Activated T-helper 17 cell treated with anti-CD3 and anti-CD28 coated beads, Interleukin-2, amount 50 U/mL, for 72 hours (primary cell): ENCODE measurements at regions not wholly inside any gene's neighbourhood (a gene's known extent, or its start where the extent isn't known, plus 50 kb on each side); places are given as distances from the start of the nearest gene placed in this dataset.
"Not testable (repeated sequence)": the region's sequence is repeated elsewhere in the genome, so short reads cannot be mapped to it uniquely, and the experiment has no call there.

Experiments used
- ATAC-seq: fragments of 150-1000 bp; cut with Tn5 transposase; replicated peaks from 2 replicates; pipeline ENCODE4 v1.10.0; 2021; ENCODE audit warnings: mild to moderate bottlenecking, moderate library complexity
- H3K27ac Mint-ChIP-seq: one replicate; pipeline ENCODE4 v1.8.0; 2022; ENCODE audit warnings: mixed read lengths
- H3K27me3 Mint-ChIP-seq: one replicate; pipeline ENCODE4 v1.8.0; 2022; ENCODE audit warnings: mixed read lengths
- H3K36me3 Mint-ChIP-seq: one replicate; pipeline ENCODE4 v1.8.0; 2022; ENCODE audit warnings: low read depth, mild to moderate bottlenecking, mixed read lengths
- H3K4me1 Mint-ChIP-seq: one replicate; pipeline ENCODE4 v1.8.0; 2022; ENCODE audit warnings: mixed read lengths
- H3K4me3 Mint-ChIP-seq: one replicate; pipeline ENCODE4 v1.8.0; 2022; ENCODE audit warnings: mild to moderate bottlenecking, mixed read lengths
- H3K9me3 Mint-ChIP-seq: one replicate; pipeline ENCODE4 v1.8.0; 2022; ENCODE audit warnings: mixed read lengths

- ATAC-seq: no peak
- H3K27ac Mint-ChIP-seq: no peak overlapping the region
- no peak overlapping the region for H3K4me3 Mint-ChIP-seq
- H3K4me1 Mint-ChIP-seq: no peaks in the 10 kb centered on the region
- peaks cover 4% of the 10 kb centered on the region for H3K9me3 Mint-ChIP-seq
- H3K27me3 Mint-ChIP-seq: no peaks in the 10 kb centered on the region
- H3K36me3 Mint-ChIP-seq: no peaks in the 10 kb centered on the region
These were observed 60.0 kb downstream of the DMAC1 start for GRCh38 chr9:7739595-7739994.

DNA sequence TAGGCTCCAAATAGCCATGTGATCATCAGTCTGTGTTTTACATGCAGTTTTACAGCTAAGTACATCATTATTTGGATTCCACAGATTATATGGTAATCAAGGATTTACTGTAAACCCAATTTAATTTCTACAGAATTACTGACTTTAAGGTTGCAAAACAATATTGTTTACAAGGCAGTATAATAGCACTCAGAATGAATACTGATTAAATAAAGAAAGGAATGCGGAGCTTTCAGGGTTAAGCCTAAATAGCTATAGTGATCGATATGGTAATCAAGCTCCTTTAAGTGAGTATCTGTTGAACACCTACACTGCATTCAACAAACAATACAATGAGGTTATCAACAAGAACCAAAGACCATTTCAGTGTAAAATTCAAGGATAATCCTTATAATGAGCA lies 64.3 kb downstream of the DMAC1 start:
- H3K27me3 Mint-ChIP-seq: no peaks in the 10 kb centered on the region
- no peaks in the 10 kb centered on the region for H3K4me1 Mint-ChIP-seq
- no peak for ATAC-seq
- no peaks in the 10 kb centered on the region for H3K36me3 Mint-ChIP-seq
- H3K9me3 Mint-ChIP-seq: no peaks in the 10 kb centered on the region
- no peak overlapping the region for H3K4me3 Mint-ChIP-seq
- no peak overlapping the region for H3K27ac Mint-ChIP-seq

DNA sequence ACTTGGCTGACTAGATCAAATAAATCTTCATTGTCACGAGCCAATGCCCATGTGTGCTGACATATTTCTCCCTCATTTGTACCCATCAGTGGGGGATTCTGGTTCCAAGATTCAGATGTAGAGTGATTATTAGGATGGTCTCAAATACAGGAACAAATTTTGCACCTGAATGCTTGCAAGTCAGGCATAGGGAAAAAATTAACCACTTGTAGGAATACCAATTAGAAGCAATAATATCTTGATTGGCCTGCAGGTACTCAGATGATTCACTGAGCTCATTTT lies 69.5 kb downstream of the DMAC1 start:
- Mint-ChIP-seq H3K4me1 (no peaks in the 10 kb centered on the region), H3K9me3 (no peaks in the 10 kb centered on the region), H3K4me3 (no peak overlapping the region), H3K36me3 (no peaks in the 10 kb centered on the region), H3K27me3 (no peaks in the 10 kb centered on the region), H3K27ac (no peak overlapping the region)
- no peak for ATAC-seq

GRCh38 chr9:7729371-7730163 lies 70.0 kb downstream of the DMAC1 start:
- H3K4me1 Mint-ChIP-seq: no peaks in the 10 kb centered on the region
- H3K27ac Mint-ChIP-seq: no peak overlapping the region
- no peak for ATAC-seq
- no peaks in the 10 kb centered on the region for H3K36me3 Mint-ChIP-seq
- no peak overlapping the region for H3K4me3 Mint-ChIP-seq
- H3K9me3 Mint-ChIP-seq: no peaks in the 10 kb centered on the region
- H3K27me3 Mint-ChIP-seq: no peaks in the 10 kb centered on the region

DNA sequence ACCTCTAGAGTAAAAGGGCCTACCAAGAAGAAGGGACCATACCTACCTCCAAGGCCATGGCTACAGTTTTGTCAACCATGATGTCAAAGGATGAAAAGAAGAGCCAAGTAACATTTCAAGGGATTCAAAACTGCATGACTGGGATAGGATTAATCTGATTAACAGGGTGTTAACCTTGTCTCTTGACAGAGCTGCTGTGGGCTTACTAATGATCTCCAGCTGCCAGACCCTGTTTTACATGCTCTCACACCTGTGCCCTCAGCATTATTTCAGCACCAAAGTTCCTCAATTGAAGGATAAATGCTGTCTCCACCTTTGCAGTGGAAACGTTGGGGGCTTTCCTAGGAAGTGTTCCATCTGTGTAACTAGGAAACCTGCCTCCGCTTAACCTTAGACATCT lies 78.3 kb downstream of the DMAC1 start:
- ATAC-seq: no peak
- H3K4me1 Mint-ChIP-seq: no peaks in the 10 kb centered on the region
- no peaks in the 10 kb centered on the region for H3K27me3 Mint-ChIP-seq
- H3K4me3 Mint-ChIP-seq: no peak overlapping the region
- no peaks in the 10 kb centered on the region for H3K9me3 Mint-ChIP-seq
- no peaks in the 10 kb centered on the region for H3K36me3 Mint-ChIP-seq
- H3K27ac Mint-ChIP-seq: no peak overlapping the region

DNA sequence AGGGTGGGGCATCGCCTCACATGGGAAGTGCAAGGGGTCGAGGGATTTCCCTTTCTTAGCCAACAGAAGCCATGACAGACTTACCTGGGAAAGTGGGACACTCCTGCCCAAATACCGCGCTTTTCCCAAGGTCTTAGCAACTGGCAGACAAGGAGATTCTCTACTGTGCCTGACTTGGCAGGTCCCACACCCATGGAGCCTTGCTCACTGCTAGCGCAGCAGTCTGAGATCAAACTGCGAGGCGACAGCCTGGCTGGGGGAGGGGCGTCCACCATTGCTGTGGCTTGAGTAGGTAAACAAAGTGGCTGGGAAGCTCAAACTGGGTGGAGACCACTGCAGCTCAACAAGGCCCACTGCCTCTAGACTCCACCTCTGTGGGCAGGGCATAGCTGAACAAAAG lies 86.5 kb downstream of the DMAC1 start:
- H3K36me3 Mint-ChIP-seq, H3K27me3 Mint-ChIP-seq, H3K9me3 Mint-ChIP-seq, H3K4me1 Mint-ChIP-seq, H3K27ac Mint-ChIP-seq, ATAC-seq, H3K4me3 Mint-ChIP-seq: not testable (repeated sequence)

GRCh38 chr9:7710686-7711085 lies 88.9 kb downstream of the DMAC1 start:
- no peaks in the 10 kb centered on the region for H3K27me3 Mint-ChIP-seq
- no peak overlapping the region for H3K4me3 Mint-ChIP-seq
- no peak overlapping the region for H3K27ac Mint-ChIP-seq
- H3K9me3 Mint-ChIP-seq: no peaks in the 10 kb centered on the region
- ATAC-seq: no peak
- no peaks in the 10 kb centered on the region for H3K4me1 Mint-ChIP-seq
- H3K36me3 Mint-ChIP-seq: no peaks in the 10 kb centered on the region

- no peaks in the 10 kb centered on the region for H3K36me3 Mint-ChIP-seq
- no peak for ATAC-seq
- H3K4me3 Mint-ChIP-seq: no peak overlapping the region
- H3K27ac Mint-ChIP-seq: no peak overlapping the region
- H3K9me3 Mint-ChIP-seq: no peaks in the 10 kb centered on the region
- H3K4me1 Mint-ChIP-seq: no peaks in the 10 kb centered on the region
- H3K27me3 Mint-ChIP-seq: peaks cover 5% of the 10 kb centered on the region
These were observed 91.6 kb downstream of the DMAC1 start for GRCh38 chr9:7707934-7708333.

DNA sequence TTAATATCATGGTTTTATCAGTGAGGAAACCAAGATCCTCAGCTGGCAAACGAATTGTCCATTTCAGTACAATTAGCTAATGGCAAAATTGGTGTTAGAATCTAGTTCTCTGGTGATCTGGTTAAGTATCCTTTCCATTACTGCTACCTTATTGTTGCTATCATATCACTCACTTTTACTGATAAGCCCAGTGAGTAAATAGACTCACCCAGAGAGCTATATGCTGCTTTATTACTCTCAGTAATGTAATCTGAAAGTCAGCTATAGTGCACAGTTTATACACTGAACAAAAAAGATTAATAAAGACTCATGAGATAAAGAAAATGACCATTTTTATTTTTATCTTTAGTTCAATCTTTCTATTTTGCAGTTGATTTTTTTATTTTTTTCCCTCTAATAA lies 95.0 kb downstream of the DMAC1 start:
- no peaks in the 10 kb centered on the region for H3K36me3 Mint-ChIP-seq
- no peak overlapping the region for H3K27ac Mint-ChIP-seq
- H3K27me3 Mint-ChIP-seq: peaks cover 5% of the 10 kb centered on the region
- H3K4me3 Mint-ChIP-seq: no peak overlapping the region
- H3K9me3 Mint-ChIP-seq: no peaks in the 10 kb centered on the region
- H3K4me1 Mint-ChIP-seq: no peaks in the 10 kb centered on the region
- no peak for ATAC-seq

DNA sequence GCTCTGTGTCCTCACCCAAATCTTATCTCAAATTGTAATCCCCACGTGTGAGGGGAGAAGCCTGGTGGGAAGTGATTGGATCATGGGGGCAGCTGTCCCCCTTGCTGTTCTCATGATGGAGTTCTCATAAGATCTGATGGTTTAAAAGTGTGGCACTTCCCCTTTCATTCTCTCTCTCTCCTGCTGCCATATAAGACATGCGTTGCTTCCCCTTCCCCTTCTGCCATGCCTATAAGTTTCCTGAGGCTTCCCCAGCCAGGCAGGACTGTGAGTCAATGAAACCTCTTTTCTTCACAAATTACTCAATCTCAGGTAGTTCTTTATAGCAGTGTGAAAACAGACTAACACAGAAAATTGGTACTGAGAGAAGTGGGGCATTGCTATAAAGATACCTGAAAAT lies 107.7 kb downstream of the DMAC1 start:
- Mint-ChIP-seq H3K9me3 (no peaks in the 10 kb centered on the region), H3K27me3 (peaks cover 4% of the 10 kb centered on the region), H3K36me3 (no peaks in the 10 kb centered on the region), H3K4me3 (no peak overlapping the region), H3K27ac (no peak overlapping the region), H3K4me1 (no peaks in the 10 kb centered on the region)
- no peak for ATAC-seq

DNA sequence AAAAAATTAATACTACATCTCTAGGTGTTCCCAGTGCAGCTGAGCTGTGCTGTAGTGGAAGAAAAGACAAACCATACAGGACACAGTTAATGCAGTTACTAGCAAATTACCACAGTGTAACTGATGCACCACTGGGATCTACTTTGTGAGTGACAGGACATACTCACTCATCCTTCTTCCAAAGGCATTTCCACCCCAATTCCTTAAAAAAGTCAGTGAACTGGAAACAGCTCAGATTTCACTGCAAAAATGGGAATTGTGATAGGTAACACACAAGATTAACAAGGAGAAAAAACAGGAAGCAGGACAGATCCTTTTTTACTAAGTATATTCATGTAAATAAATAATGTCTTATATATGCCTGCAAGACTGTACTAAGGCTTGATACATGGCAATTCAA lies 109.6 kb downstream of the DMAC1 start:
- no peak for ATAC-seq
- Mint-ChIP-seq H3K4me1 (no peaks in the 10 kb centered on the region), H3K4me3 (no peak overlapping the region), H3K9me3 (no peaks in the 10 kb centered on the region), H3K27me3 (peaks cover 4% of the 10 kb centered on the region), H3K27ac (no peak overlapping the region), H3K36me3 (no peaks in the 10 kb centered on the region)

DNA sequence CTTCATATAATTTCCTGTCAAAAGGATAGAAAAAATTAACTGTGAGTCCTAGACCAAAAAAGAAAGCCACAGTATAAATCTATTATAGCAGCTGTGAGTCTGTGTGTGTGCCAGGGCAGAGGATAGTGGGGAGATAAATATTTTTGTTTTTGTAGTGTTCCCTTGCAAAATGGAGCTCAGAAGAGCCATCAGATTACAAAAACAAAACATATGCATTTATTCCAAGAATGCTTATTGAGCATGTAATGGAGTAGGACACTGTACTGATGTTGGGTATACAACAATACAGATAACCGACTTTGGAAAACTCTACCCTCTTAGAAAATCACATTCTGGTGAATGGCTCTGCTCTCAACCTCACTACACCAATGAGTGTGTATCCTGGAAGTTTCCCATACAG lies 111.0 kb downstream of the DMAC1 start:
- peaks cover 4% of the 10 kb centered on the region for H3K27me3 Mint-ChIP-seq
- H3K27ac Mint-ChIP-seq: no peak overlapping the region
- no peak overlapping the region for H3K4me3 Mint-ChIP-seq
- no peaks in the 10 kb centered on the region for H3K4me1 Mint-ChIP-seq
- no peak for ATAC-seq
- no peaks in the 10 kb centered on the region for H3K36me3 Mint-ChIP-seq
- H3K9me3 Mint-ChIP-seq: no peaks in the 10 kb centered on the region

GRCh38 chr9:7676609-7677156 lies 122.9 kb downstream of the DMAC1 start:
- Mint-ChIP-seq H3K9me3 (peaks cover 3% of the 10 kb centered on the region), H3K27me3 (peaks cover 4% of the 10 kb centered on the region), H3K27ac (no peak overlapping the region), H3K4me3 (no peak overlapping the region), H3K36me3 (no peaks in the 10 kb centered on the region), H3K4me1 (no peaks in the 10 kb centered on the region)
- ATAC-seq: no peak

GRCh38 chr9:7671847-7672246 lies 127.7 kb downstream of the DMAC1 start:
- H3K4me3 Mint-ChIP-seq: no peak overlapping the region
- H3K27ac Mint-ChIP-seq: no peak overlapping the region
- ATAC-seq: no peak
- H3K36me3 Mint-ChIP-seq: no peaks in the 10 kb centered on the region
- H3K4me1 Mint-ChIP-seq: no peaks in the 10 kb centered on the region
- no peaks in the 10 kb centered on the region for H3K27me3 Mint-ChIP-seq
- no peaks in the 10 kb centered on the region for H3K9me3 Mint-ChIP-seq

- H3K36me3 Mint-ChIP-seq: no peaks in the 10 kb centered on the region
- H3K27me3 Mint-ChIP-seq: no peaks in the 10 kb centered on the region
- no peak overlapping the region for H3K27ac Mint-ChIP-seq
- H3K9me3 Mint-ChIP-seq: no peaks in the 10 kb centered on the region
- no peak overlapping the region for H3K4me3 Mint-ChIP-seq
- no peaks in the 10 kb centered on the region for H3K4me1 Mint-ChIP-seq
- no peak for ATAC-seq
These were observed 131.0 kb downstream of the DMAC1 start for GRCh38 chr9:7668541-7668940.

DNA sequence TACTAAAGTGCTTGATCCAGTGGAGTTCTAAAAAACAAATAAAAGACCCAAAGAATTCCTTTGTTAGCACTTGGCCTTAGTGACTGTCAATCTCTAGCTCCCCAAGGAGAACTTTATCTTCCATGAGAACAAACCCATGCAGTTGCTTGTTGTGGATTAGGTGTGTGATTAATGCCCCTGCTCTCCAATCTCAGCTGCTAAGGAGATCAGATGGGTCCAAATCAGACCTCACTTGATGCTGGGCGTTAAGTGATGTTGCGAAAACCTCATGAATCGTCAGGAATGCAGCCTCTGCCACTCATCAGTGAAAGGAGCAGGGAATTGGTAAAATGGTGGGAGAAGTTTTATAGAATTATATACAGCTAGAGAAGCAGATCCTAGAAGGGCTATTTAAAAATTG lies 133.7 kb downstream of the DMAC1 start:
- H3K27me3 Mint-ChIP-seq: no peaks in the 10 kb centered on the region
- H3K4me3 Mint-ChIP-seq: no peak overlapping the region
- no peaks in the 10 kb centered on the region for H3K4me1 Mint-ChIP-seq
- no peak overlapping the region for H3K27ac Mint-ChIP-seq
- H3K36me3 Mint-ChIP-seq: no peaks in the 10 kb centered on the region
- ATAC-seq: no peak
- no peaks in the 10 kb centered on the region for H3K9me3 Mint-ChIP-seq
